GM12878 (cell line): ENCODE measurements at regions not wholly inside any gene's neighbourhood (a gene's known extent, or its start where the extent isn't known, plus 50 kb on each side); places are given as distances from the start of the nearest gene placed in this dataset.

ENCODE experiments used
- ATAC-seq: fragments of 200-7000 bp; cut with Tn5 transposase; 3 replicates; pipeline ENCODE4 v1.9.1; 2020; ENCODE audit warnings: mild to moderate bottlenecking, moderate library complexity
- BruUV-seq: library from RNA; stranded (reverse); fragments of 400-500 nt; replicated peaks from 2 replicates; lab custom pipeline; 2021; lab: Mats Ljungman, UMichigan
- CTCF ChIA-PET: fragments of 300-600 bp; sonication (Branson Sonifier 250); formaldehyde crosslinking; extraction: SDS; loops from one replicate; lab custom pipeline; 2021; ENCODE audit warnings: inconsistent platforms; lab: Yijun Ruan, JAX
- POLR2A ChIA-PET: fragments of 350-600 bp; formaldehyde crosslinking; extraction: SDS; loops from one replicate; lab custom pipeline; 2021; ENCODE audit warnings: inconsistent platforms; lab: Charles Lee
- RAD21 ChIA-PET: fragments of 300-600 bp; sonication (Branson Sonifier 250); formaldehyde crosslinking; loops from one replicate; lab custom pipeline; 2023; ENCODE audit warnings: antibody characterized with exemption; ENCODE audit not compliant: unreplicated experiment; lab: Charles Lee
- SMC1A ChIA-PET: fragments of 300-600 bp; sonication (Branson Sonifier 250); formaldehyde crosslinking; loops from one replicate; lab custom pipeline; 2023; ENCODE audit not compliant: unreplicated experiment, uncharacterized antibody; lab: Charles Lee
- DNase-seq: peaks from one replicate; pipeline ENCODE4 v3.0.0-alpha.2; 2011; ENCODE audit warnings: low read depth, low spot score
- FAIRE-seq: peaks from 3 replicates; lab custom pipeline; 2011; peaks lifted over from hg19 to GRCh38; lab: Jason Lieb, UNC
- H2AFZ ChIP-seq: 2 replicates; pipeline ENCODE4 v1.6.0; 2011; ENCODE audit warnings: low read depth, low read length, control low read depth; ENCODE audit not compliant: control insufficient read depth
- H3K27ac ChIP-seq: 2 replicates; pipeline ENCODE4 v1.5.1; 2011; ENCODE audit warnings: control low read depth; ENCODE audit not compliant: control insufficient read depth, insufficient read depth
- H3K27me3 ChIP-seq, 2 experiments: replicated peaks in 1 of 2; 2 replicates each; pipeline versions ENCODE4 v1.6.0 to v1.6.1; 2011; ENCODE audit warnings: low read length in 1 of 2; ENCODE audit not compliant: control insufficient read depth in 2 of 2, insufficient read depth in 2 of 2
- H3K36me3 ChIP-seq, 2 experiments: 2 replicates each; pipeline ENCODE4 v1.5.1; 2011; ENCODE audit warnings: low read length in 1 of 2; ENCODE audit not compliant: control insufficient read depth in 2 of 2, insufficient read depth in 2 of 2
- H3K4me1 ChIP-seq: 2 replicates; pipeline ENCODE4 v1.6.1; 2011; ENCODE audit warnings: mild to moderate bottlenecking, low read length, moderate library complexity, mixed read lengths; ENCODE audit not compliant: control insufficient read depth, insufficient read depth
- H3K4me2 ChIP-seq: 2 replicates; pipeline ENCODE4 v1.6.0; 2011; ENCODE audit warnings: control low read depth; ENCODE audit not compliant: control insufficient read depth, insufficient read depth
- H3K4me3 ChIP-seq: fragments of 200-600 bp; sonication (generic); 2 replicates; pipeline ENCODE4 v1.5.1; 2016
- H3K79me2 ChIP-seq: 2 replicates; pipeline ENCODE4 v1.6.0; 2011; ENCODE audit warnings: low read length; ENCODE audit not compliant: control insufficient read depth, insufficient read depth
- H3K9ac ChIP-seq: 2 replicates; pipeline ENCODE4 v1.8.0; 2011; ENCODE audit warnings: low read length, control low read depth, mixed read lengths; ENCODE audit not compliant: control insufficient read depth, insufficient read depth
- H3K9me3 ChIP-seq: replicated peaks from 3 replicates; pipeline ENCODE4 v1.5.1; 2011; ENCODE audit warnings: mild to moderate bottlenecking, low read length; ENCODE audit not compliant: control insufficient read depth, insufficient read depth
- H4K20me1 ChIP-seq: 2 replicates; pipeline ENCODE4 v1.6.0; 2011; ENCODE audit not compliant: control insufficient read depth, insufficient read depth
- ATF2 ChIP-seq: IDR thresholded peaks from 2 replicates; pipeline ENCODE4 v1.6.1; 2012; ENCODE audit warnings: low read length, inconsistent platforms
- E2F4 ChIP-seq: IDR thresholded peaks from 2 replicates; pipeline ENCODE4 v1.6.1; 2012; ENCODE audit warnings: low read depth, low read length, improper control_type of control experiment
- GATAD2B ChIP-seq: fragments of 450-650 bp; conservative IDR thresholded peaks from 2 replicates; pipeline ENCODE4 v1.6.1; 2017; ENCODE audit warnings: low read depth, mild to moderate bottlenecking, moderate library complexity
- HCFC1 ChIP-seq: fragments of 150-350 bp; IDR thresholded peaks from 2 replicates; pipeline ENCODE4 v1.6.1; 2014; ENCODE audit warnings: low read length
- HDAC2 ChIP-seq: fragments of 200-600 bp; sonication (generic); IDR thresholded peaks from 2 replicates; pipeline ENCODE4 v1.6.1; 2017
- IKZF2 ChIP-seq, 2 experiments: fragments of 450-650 bp; IDR thresholded peaks; 2 replicates each; pipeline ENCODE4 v1.6.1; 2017; ENCODE audit warnings: mild to moderate bottlenecking in 2 of 2, moderate library complexity in 2 of 2
- JUNB ChIP-seq: IDR thresholded peaks from 2 replicates; pipeline ENCODE4 v1.6.1; 2016; ENCODE audit warnings: antibody characterized with exemption, mild to moderate bottlenecking
- NFYA ChIP-seq: IDR thresholded peaks from 2 replicates; pipeline ENCODE4 v1.6.1; 2011; ENCODE audit warnings: low read depth, mild to moderate bottlenecking, low read length, improper control_type of control experiment, borderline replicate concordance
- PAX8 ChIP-seq: fragments of 450-650 bp; IDR thresholded peaks from 2 replicates; pipeline ENCODE4 v1.6.1; 2017; ENCODE audit warnings: mild to moderate bottlenecking, moderate library complexity
- RB1 ChIP-seq: fragments of 450-650 bp; formaldehyde crosslinking; IDR thresholded peaks from 2 replicates; pipeline ENCODE4 v1.6.1; 2017; ENCODE audit warnings: mild to moderate bottlenecking, borderline replicate concordance
- TARDBP ChIP-seq: IDR thresholded peaks from 2 replicates; pipeline ENCODE4 v1.6.1; 2016; ENCODE audit warnings: borderline replicate concordance
- USF2 ChIP-seq: IDR thresholded peaks from 2 replicates; pipeline ENCODE4 v1.6.1; 2011; ENCODE audit warnings: low read depth, low read length, improper control_type of control experiment, borderline replicate concordance
- ZNF687 ChIP-seq: fragments of 450-650 bp; IDR thresholded peaks from 2 replicates; pipeline ENCODE4 v1.6.1; 2017; ENCODE audit warnings: mild to moderate bottlenecking, moderate library complexity
- in situ Hi-C: fragments of 300-500 bp; cut with MboI; formaldehyde crosslinking; loops from 9 replicates; pipeline ENCODE4 v1.14.3; 2018; ENCODE audit warnings: mixed read lengths
- intact Hi-C: fragments of 100-400 bp; cut with micrococcal nuclease; formaldehyde crosslinking; loops from one replicate; pipeline ENCODE4 v1.14.2; 2022; ENCODE audit not compliant: unreplicated experiment

GRCh38 chr18:46204143-46204542 lies 100.0 kb downstream of the HAUS1 start:
- peaks cover 3% of the 10 kb centered on the region for H3K4me1 ChIP-seq
- H3K27me3 ChIP-seq = no peaks in the 10 kb centered on the region
- no peaks in the 10 kb centered on the region for H3K9me3 ChIP-seq
- FAIRE-seq (no peak), DNase-seq (no peak), ATAC-seq (no peak)
- peaks cover 54% of the 10 kb centered on the region for H3K79me2 ChIP-seq
- in situ Hi-C loops (no loop called here), intact Hi-C loops (no loop called here)
- H3K27ac ChIP-seq = no peak overlapping the region
- H3K4me3 ChIP-seq = no peak overlapping the region
- no peak overlapping the region for H3K4me2 ChIP-seq
- H4K20me1 ChIP-seq = no peaks in the 10 kb centered on the region
- no peaks in the 10 kb centered on the region; a peak in 2 of 4 replicates for H3K36me3 ChIP-seq
- H3K9ac ChIP-seq = no peak overlapping the region
- POLR2A ChIA-PET = interaction anchor here (0.5 kb wide), 1 partner anchor 33 kb away, joined by 3 read pairs; no protein-coding TSS in a partner anchor
- H2AFZ ChIP-seq = no peak overlapping the region
- CTCF ChIA-PET = interaction anchor here (0.6 to 1.1 kb wide), 2 partner anchors 8 to 18 kb away, joined by 4 read pairs; no protein-coding TSS in a partner anchor
- no TSS peak for BruUV-seq
- SMC1A ChIA-PET = interaction anchor here (1.4 kb wide), 1 partner anchor 12 kb away, joined by 5 read pairs; no protein-coding TSS in a partner anchor
- RAD21 ChIA-PET = interaction anchor here (0.6 kb wide), 1 partner anchor 29 kb away, joined by 5 read pairs; no protein-coding TSS in a partner anchor
- no peak for TF ChIP-seq JUNB
- TF ChIP-seq ATF2 = no peak
- no peak for TF ChIP-seq NFYA
- no peak for TF ChIP-seq PAX8
- no peak for TF ChIP-seq RB1
- TF ChIP-seq USF2 = no peak
- no peak for TF ChIP-seq TARDBP
- no peak for TF ChIP-seq GATAD2B
- no peak for TF ChIP-seq HCFC1
- TF ChIP-seq E2F4 = no peak
- TF ChIP-seq IKZF2 (IDR thresholded peaks at IDR 0.05) = no peak
- no peak for TF ChIP-seq HDAC2
- TF ChIP-seq ZNF687 = no peak
